Stimulated activated CD4-positive, alpha-beta T cell treated with anti-CD3 and anti-CD28 coated beads, Interleukin-15, amount 100 ng/mL, for 24 hours (primary cell): ENCODE measurements at regions not wholly inside any gene's neighbourhood (a gene's known extent, or its start where the extent isn't known, plus 50 kb on each side); places are given as distances from the start of the nearest gene placed in this dataset.

Experiments
- DNase-seq: peaks from one replicate; pipeline ENCODE4 v3.0.0-alpha.2; 2020

DNA sequence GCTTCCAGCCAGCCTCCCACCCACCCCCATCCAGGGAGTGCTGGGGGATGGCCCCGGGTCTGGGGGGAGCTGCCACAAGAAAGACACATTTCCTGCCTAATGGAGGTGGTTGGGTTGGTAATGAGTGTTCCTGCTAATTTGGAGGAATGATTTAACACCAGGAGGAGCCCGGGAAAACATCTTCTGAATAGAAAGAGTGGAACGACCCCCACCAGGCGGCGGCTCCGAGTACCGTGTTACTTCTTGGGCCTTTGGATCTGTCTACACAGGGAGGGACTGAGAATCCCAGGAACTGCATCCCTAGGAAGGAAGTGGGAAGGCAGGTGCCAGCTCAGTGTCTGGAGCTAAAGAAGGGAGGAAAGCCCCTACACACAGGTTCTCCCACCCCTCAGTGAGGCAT lies 64.6 kb downstream of the TSPAN17 start:
- no peak for DNase-seq

DNA sequence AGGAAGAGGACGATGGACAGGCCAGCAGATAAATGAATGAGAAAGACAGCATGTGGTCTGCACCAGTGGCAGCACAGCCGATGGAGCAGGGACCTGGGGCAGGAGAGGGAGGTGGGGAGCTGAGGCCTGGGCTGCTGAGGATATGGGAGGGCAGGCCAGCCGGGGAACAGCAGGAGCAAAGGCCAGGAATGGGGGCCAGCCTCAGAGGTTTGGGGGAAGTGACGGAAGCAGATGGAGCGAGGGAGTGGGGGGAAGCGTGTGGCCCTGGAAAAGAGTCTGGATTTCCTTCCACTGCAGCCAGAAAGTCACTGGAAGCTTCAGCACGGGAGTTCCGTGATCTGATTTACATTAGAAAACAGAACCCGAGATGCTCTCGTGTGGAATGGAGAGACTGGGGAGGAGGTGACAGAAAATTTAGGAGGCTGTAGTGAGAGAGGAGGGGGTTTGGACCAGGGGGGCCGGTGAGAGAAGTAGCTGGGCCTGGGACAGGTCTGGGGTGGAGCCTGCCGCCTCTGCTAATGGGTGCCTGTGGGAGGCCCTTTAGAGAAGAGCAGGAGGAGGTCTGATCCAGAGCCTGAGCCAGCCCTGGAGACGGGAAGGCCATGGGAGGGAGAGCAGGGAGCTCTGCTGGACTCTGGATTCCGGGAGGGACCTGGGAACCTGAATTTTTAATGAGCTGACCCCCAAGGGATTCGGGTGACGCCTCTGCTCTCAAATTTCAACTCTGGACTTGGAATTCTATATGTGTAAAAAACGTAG lies 65.4 kb downstream of the TSPAN17 start:
- DNase-seq: no peak

DNA sequence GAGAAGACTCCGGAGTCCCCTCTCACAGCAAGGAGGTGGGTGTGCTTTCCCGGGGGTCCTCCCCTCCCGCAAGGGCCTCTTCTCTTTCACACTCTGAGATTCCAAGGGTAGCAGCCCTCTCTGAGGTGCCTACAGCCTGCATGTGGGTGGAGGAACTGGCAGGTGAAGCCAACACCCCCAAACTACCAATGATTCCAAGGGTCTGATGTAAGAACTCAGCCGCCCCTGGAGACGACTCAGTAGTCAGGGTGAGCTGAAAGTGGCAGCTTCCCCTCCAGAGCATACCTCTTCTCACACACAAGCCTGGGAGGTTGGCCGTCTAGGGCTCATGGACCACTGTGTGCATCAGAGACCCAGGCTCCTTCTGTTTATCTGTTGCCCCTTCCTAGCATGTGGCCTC lies 66.1 kb downstream of the TSPAN17 start:
- DNase-seq: no peak

DNA sequence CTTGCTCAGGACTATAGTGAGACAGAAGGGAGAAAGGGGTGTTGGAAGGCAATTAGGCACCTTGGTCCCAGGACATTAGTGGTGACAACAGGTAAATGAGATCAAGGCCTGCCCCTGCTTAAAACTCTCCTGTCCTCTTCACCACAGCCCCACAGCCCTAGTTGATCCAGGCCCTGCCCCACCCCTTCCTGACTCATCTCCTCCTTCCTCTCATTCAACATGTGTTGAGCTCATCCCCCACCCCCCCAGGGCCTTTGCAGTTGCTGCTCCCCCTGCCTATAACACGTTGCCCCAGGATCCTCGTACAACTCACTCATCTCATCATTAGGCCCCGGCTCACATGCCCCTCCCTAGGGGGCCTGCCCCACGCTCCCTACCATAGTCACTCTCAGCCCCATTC lies 66.8 kb downstream of the TSPAN17 start:
- DNase-seq: peak; percentile 9

DNA sequence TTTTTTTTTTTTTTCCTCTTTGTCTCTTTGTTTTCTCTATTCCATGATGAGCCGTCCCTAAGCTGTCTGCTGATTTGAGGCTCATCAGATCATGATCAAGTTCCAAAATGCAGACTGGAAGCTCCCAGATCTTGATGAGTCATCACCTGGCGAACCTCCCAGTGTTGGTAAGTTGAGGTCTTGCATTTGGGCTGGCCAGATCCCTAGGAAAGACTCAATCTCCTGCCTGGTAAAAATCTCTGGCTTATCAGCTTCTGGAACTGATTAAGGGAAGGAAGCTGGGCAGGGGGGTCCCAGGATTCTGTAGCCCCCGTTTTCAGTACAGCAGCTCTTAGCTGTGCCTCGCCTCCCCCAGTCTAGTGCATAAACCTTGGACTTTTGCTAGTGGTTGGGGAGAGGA lies 69.0 kb downstream of the TSPAN17 start:
- DNase-seq: no peak

DNA sequence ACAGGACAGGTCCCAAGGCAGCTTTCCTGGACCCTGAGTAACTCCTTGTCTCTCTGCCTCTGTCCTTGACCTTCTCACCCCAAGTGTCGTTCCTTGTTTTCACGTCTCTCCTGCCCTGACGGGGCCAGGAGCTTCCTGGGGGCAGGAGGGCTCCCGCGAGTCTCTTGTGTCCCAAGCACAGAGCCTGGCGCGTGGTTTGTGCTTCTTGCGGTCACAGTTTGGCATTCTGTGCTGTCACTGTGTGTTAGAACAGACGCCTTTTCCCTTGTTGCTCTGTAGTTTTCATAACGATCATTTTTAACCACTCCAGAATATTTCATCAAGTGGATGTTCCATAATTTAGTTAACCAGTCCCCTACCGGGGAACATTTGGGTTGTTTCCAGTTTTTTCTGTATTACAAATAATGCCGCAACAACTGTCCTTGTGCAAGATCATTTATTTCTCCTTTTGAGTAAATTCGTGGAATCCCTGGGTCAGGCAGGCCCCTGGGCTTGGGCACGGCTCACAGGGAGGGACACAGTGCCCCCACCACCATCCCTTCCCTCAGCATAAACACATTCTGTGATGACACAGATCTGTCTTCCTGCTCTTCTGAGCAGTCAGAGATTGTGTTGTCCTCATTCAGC lies 71.9 kb downstream of the TSPAN17 start:
- DNase-seq: no peak

DNA sequence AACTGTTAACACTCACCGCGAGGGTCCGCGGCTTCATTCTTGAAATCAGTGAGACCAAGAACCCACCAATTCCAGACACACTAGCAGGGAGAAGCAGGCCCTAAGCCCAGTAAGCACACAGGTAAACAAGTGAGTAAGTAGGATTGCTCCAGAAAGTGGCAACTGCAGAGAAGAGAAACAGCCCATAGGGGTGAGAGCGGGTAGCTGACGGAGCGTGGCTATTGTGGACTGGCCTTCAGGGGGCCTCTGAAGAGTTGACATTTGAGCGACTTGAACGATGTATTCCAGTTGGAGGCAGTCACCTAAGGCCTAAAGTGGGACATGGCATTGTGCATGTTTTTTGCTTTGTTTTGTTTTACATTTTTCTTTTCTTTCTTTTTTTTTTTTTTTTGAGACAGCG lies 74.2 kb downstream of the TSPAN17 start:
- no peak for DNase-seq

DNA sequence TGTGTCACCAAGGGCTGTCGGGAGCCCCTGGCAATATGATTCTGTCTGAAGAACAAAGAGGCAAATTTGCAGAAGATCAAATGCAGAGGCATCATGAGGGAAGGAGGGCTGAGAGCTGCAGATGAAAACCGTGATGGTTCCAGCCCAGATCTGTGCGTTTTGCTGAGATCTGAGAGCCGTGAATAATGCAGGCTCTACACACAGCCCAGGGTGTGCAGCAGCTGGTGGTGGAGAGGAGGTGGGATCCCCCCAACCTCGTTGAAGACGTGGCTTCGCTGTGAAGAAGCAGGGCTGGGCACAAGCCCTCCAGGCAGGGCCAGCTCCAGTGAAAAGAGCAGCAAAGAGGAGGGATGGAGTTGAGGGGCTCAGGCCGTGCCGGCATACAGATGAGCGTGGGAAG lies 75.5 kb downstream of the TSPAN17 start:
- DNase-seq: no peak

DNA sequence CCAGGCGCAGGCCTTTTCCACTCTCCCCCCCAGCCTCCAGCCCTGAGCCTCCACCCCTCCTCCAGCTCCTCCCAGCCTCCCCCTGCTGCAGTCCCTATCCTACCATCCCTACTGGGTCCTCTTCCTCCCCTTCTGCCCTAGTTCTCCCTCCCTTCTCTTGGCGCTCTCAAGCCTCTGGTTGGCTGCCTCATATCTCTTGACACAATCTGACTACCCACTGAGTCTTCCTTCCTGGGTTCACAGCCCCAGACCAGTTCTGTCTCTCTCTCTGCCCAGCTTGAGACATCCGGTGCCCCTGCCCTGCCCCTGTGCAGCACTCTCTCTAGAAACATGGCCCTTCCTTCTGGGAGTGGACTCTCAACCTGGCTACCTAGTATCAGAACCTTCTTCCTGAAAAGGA lies 76.2 kb downstream of the TSPAN17 start:
- DNase-seq: no peak

DNA sequence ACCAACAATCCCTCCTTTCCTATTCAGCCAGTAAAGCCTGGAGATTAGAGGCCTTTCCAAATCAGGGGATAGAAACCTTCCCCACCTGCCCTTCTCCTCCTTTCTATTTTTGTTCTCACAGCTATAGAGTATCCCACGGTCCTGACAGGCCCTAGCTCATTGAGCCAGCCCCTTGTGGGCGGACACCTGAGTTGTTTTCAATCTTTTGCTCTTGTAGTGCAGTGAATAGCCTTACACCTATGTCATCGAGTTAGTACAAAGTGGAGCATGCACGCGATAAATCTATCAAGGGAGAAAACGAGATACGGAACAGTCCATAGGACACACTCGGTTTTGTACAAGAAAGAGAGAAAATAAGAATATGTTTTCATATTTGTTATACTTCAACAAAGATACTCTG lies 77.2 kb downstream of the TSPAN17 start:
- DNase-seq: no peak

DNA sequence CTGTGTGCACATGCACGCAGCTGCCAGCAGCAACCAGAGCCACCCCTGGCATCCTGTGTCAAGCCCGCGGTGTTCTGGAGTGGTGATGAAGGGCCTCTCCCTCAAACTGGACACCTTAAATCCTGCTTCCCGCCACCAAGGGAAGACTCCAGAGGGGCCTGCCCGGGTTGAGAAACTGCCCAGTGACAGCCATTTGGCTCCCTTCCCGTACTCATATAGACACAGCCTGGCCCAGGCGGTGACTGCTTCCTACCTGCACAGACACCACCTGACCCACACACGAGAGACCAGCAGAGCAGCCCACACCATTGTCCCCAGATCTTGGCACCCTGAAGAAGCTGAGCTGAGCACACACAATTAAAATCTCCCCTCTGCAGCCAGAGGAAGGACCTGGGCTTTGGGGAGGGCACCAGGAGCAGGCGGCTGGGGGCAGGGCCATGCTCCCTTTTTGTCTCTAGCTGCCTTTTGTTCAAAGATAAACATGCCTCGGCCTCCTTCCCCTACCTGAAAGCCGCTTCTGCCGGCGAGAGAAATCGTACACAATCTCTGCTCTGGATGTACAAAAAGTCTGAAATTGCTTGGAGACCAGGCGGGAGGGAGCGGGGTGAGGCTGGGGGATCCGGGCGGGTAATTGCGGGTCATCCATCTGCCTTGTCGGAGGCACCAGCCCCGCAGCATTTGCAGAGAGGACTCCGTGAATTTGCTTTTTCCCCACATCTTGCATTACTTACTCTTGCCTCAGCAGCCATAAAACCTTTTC lies 78.4 kb downstream of the TSPAN17 start:
- DNase-seq: no peak

DNA sequence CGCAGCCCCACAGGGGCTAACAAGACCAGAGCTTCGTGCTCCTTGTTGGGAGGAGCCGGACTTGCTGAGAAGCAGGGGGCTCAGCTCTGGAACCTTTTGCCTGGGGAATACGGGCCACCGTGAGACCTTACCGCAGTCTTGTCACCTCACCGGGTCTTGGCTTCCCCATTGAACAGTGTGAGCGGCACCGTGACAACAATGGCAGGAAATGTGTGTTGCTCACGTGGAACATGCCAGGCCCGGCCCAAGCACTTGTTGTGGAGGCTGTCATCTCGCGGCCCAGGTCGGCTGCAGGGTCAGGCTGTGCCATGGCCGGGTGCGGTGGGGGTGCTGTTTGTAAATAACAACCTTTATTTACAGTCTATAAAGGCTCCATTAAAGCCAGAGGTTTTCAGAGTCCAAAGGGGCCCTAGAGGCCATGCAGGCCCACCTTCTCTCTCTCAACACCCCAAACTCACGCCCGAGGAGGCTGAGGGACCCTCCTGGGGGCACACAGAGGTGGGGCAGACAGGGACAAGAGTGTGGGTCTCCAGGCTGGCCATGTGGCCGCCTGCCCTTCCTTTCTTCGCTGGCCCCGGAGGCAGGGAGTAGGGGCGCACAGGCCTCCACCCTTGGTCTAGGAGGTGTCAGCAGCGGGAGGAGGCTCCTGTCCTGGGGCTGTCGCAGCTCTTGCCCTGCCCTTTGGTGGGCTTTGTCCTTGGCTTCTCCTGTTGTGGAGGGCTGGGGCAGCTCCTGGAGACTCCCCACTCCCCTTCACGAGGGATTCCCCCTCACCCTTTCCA lies 79.7 kb downstream of the TSPAN17 start:
- no peak for DNase-seq

DNA sequence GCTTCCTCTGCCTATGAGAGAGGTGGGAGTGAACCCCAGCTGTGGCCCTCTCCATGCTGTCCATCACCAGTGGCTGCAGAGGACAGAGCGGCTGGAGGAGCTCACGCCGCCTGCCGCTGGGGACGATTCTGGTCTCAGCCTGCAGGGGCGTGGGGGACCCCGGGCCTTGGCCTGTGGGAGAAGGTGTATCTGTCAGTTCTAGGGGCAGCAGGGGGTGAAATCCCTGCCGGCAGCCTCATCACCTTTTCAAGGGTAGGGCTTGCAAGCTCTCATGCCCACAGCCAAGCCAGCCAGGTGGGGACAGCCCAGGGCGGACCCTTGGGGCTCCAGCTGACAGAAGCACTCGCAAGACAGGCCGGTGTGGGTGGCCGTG lies 80.2 kb downstream of the TSPAN17 start:
- no peak for DNase-seq

DNA sequence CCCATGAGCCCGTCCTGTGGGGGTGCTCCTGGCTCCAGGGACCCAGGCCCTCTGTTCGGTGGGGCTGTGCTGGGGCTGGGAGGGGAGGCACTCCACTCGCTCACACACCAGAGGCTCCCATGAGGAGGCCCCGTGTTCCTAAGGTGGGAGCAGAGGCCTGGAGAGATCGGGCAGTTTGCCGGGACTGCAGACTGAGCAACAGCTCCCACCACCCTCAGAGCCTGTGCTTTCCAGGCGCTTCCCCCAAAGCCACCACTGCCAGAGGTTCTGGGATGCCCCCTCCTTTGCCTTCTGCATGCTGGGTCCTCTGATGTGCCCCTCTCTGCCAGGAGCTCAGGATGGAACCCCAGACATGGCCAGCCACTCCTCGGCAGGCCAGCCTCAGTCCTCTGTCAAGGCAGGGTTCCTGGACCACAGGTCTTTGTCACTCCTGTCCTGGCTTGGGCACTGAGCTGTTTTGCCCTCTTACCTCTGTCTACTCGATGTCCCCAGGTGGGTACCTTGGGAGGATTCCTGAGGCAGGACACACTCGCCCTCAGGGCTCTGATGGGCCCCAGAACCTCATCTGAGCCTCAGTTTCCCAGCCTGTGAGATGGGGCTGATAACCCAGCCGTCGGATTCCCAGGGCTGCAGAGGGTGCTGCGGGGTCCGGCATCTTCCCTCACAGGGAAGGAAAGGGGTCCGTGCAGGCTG lies 80.8 kb downstream of the TSPAN17 start:
- no peak for DNase-seq

DNA sequence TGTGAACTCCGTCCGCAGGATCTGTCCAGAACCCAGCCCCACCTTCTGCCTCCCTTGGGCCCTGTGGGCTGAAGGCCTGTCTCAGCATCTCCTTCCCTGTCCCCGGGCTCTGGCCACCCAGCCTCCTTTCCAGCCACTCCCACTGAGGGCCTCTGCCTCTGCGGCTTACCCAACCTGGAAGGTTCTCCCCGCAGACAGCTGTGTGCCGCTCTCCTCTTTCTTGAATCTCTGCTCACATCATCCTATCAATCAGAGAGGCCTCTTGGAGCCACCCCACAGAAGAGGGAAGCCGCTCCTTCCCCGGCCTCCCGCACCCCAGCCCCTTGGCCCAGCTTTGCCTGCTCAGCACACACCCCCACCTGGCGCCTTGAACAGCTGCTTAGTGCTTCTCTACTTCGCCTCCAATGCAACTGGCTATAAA lies 81.5 kb upstream of the UNC5A start:
- DNase-seq: no peak

DNA sequence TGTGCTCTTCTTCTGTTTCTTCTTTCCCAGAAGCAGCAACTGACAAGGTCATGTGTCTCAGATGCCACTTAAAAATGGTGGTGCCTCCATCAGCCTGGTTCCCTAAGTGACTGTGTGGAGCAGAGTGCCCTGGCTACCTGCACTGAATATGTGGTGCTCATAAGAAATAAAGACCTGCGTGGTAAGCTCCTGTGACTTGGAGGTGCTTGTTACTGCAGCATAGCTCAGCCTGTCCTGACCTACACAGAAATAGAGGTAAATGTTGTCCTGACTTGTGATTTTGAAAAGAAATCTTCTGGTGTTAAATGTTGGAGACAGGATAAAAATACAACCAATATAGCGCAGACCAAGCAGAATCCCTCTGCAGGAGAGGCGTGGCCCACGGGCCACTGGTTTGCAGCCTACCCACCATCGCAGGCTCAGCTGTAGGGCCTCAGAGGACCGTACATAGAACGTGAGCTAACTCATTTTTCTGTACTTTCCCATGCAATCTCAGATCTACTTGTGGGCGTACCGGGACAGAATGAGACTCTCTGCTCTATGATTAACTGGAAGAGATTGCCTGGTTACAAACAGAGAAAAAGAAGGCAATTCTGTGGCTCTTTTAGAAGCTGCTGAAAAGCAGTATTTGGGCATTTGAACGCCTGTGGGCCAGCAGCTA lies 79.4 kb upstream of the UNC5A start:
- DNase-seq: no peak

DNA sequence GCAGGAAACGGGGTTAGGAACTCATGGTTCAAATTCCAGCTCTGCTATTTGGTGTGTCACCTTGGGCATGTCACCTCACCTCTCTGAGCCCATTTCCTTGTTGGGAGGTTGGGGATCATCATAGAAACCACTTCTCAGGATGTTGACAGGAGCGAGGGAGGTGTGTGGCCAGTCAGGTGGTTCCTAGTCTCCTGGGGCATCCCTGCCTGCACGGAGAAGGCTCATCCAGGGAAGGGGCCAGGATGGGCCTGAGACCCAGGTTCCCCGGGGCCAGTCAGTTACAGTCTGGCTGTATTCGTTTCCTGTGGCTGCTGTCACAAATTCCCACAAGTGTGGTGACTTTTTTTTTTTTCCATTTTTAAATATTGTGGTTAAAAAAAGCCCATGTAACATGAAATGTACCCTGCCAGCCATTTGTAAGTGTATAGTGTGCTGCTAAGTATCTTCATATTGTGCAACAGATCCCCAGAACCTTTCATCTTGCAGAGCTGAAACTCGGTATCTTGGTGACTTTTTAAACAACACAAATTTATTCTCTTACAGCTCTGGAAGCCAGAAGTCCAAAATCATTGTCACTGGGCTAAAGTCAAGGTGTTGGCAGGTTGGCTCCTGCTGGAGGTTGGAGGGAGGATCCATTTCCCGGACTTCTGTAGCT lies 78.7 kb upstream of the UNC5A start:
- DNase-seq: no peak

DNA sequence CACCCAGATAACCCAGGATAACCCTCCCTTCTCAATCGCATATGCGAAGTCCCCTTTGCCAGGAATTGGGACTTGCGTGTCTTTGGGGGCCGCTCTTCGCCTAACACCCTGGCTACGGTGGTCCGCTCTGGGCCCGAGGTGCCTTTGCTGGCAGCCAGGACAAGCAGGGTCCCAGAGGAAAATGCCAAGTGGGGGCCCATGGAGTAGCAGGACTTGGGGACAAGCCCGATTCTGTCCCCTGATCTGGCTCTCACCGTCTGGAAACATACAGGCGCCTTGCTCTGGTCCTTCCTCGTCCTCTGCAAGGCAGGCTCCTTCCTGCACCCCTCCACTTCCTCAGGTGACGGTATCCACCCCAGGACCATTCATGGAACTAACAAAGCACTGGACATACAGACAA lies 78.1 kb upstream of the UNC5A start:
- no peak for DNase-seq

DNA sequence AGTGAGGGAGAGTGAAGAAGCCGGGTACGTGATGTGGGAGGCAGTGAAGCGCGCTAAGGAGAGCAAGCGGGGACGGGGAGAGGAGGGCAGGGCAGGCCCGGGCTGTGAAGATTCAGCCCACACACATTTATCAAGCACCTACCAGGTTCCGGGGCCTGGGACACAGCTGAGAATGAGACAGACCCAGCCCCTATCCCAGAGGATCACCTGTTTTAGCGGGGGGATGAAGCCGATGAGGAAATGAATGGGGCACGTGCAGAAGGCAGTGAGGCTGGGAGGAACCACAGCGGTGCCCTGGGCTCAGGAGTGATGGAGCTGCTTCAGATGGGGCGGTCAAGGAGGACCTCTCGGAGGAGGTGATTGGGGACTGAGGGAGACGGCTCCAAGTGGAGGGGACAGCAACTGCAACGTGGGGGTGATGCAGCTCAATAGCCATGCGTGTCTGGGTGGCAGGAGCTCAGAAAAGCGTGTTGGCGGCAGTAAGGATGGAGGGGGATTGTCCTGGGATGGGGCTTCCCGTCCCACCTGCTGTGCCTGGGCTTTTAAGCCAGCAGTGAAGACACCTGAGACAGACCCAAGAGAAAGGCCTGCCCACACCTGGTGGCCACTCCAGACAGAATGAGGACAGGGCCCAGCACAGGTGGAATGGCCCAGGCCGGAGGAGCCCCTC lies 77.5 kb upstream of the UNC5A start:
- no peak for DNase-seq

DNA sequence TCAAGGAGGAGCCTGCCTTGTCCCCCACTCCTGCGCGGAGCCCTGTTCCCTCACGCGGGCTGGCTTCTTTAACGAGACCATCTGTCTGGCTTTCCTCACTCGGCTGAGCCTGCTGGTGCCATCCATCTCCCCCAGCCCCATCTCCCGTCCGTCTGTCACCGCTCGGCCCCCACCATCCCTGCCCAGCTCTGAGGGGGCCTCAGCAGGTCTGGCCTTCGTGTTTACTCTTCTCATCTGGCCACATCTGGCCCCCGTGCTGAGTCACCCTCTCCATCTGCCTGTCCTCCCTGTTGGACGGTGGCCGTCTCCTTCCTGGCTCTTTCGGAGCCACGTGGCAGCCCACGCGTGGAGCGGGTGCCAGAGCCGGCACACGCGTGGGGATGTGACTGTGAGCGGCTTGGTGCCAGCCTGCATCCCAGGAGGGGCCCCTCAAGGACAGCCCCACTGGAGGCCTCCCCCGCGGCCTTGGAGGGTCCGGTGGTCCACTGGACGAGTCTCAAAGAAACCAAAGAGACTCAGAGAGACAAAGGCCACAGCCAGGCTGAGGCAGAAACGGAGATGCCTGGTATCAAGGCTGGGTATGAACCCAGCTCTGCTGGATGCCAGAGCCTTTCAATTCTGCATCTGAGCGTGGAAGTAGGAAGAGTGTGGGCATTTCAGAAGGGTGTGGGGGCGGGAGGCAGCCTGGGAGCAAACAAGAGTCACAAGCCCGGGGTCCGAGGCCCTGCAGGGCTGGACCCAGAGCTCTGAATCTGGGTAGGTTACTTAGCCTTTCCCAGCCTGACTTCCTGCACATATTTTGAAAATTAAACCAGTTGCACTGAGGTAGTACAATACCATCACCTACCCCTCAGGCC lies 76.7 kb upstream of the UNC5A start:
- no peak for DNase-seq
